ENCODE measurements at regions not wholly inside any gene's neighbourhood (a gene's known extent, or its start where the extent isn't known, plus 50 kb on each side); places are given as distances from the start of the nearest gene placed in this dataset.
"Not testable (repeated sequence)": the region's sequence is repeated elsewhere in the genome, so short reads cannot be mapped to it uniquely, and the experiment has no call there.

- Mint-ChIP-seq H3K4me3 (no peak overlapping the region), H3K27ac (peak overlapping the region; percentile 24)
These were observed 99.1 kb upstream of the NAP1L1 start for GRCh38 chr12:76183459-76184186.

GRCh38 chr12:76180401-76181277 lies 96.2 kb upstream of the NAP1L1 start:
- H3K36me3 Mint-ChIP-seq = no peaks in the 10 kb centered on the region
- H3K27me3 Mint-ChIP-seq = no peaks in the 10 kb centered on the region
- H3K9me3 Mint-ChIP-seq = no peaks in the 10 kb centered on the region
- H3K4me1 Mint-ChIP-seq = peaks cover 8% of the 10 kb centered on the region
- peak overlapping the region; percentile 25 for H3K27ac Mint-ChIP-seq
- no peak overlapping the region for H3K4me3 Mint-ChIP-seq

More at GRCh38 chr12:76183459-76184186, 99.1 kb upstream of the NAP1L1 start:
- Mint-ChIP-seq H3K27me3 (peaks cover 4% of the 10 kb centered on the region), H3K4me1 (peaks cover 8% of the 10 kb centered on the region), H3K9me3 (no peaks in the 10 kb centered on the region), H3K36me3 (no peaks in the 10 kb centered on the region)

- Mint-ChIP-seq H3K27me3 (no peaks in the 10 kb centered on the region), H3K4me1 (peaks cover 2% of the 10 kb centered on the region), H3K9me3 (no peaks in the 10 kb centered on the region), H3K36me3 (no peaks in the 10 kb centered on the region), H3K4me3 (no peak overlapping the region), H3K27ac (no peak overlapping the region)
These were observed 94.0 kb upstream of the NAP1L1 start for GRCh38 chr12:76178452-76178851.

GRCh38 chr12:76177821-76178220 lies 93.3 kb upstream of the NAP1L1 start:
- no peaks in the 10 kb centered on the region for H3K9me3 Mint-ChIP-seq
- no peaks in the 10 kb centered on the region for H3K36me3 Mint-ChIP-seq
- no peak overlapping the region for H3K4me3 Mint-ChIP-seq
- no peaks in the 10 kb centered on the region for H3K4me1 Mint-ChIP-seq
- H3K27me3 Mint-ChIP-seq = no peaks in the 10 kb centered on the region
- H3K27ac Mint-ChIP-seq = no peak overlapping the region

- no peaks in the 10 kb centered on the region for H3K9me3 Mint-ChIP-seq
- no peaks in the 10 kb centered on the region for H3K36me3 Mint-ChIP-seq
- no peak overlapping the region for H3K4me3 Mint-ChIP-seq
- no peak overlapping the region for H3K27ac Mint-ChIP-seq
- H3K27me3 Mint-ChIP-seq = no peaks in the 10 kb centered on the region
- no peaks in the 10 kb centered on the region for H3K4me1 Mint-ChIP-seq
These were observed 92.5 kb upstream of the NAP1L1 start for GRCh38 chr12:76176940-76177339.

- H3K4me3 Mint-ChIP-seq, H3K4me1 Mint-ChIP-seq, H3K27ac Mint-ChIP-seq, H3K36me3 Mint-ChIP-seq, H3K9me3 Mint-ChIP-seq, H3K27me3 Mint-ChIP-seq: not testable (repeated sequence)
These were observed 91.5 kb upstream of the NAP1L1 start for GRCh38 chr12:76175946-76176345.

GRCh38 chr12:76173756-76174155 lies 89.3 kb upstream of the NAP1L1 start:
- Mint-ChIP-seq H3K9me3 (no peaks in the 10 kb centered on the region), H3K4me3 (no peak overlapping the region), H3K27ac (no peak overlapping the region), H3K27me3 (peaks cover 2% of the 10 kb centered on the region), H3K4me1 (no peaks in the 10 kb centered on the region), H3K36me3 (no peaks in the 10 kb centered on the region)

GRCh38 chr12:76158518-76159321 lies 74.2 kb upstream of the NAP1L1 start:
- Mint-ChIP-seq H3K36me3 (no peaks in the 10 kb centered on the region), H3K9me3 (no peaks in the 10 kb centered on the region), H3K4me3 (peak overlapping the region; percentile 3), H3K27me3 (no peaks in the 10 kb centered on the region), H3K27ac (peak overlapping the region; percentile 81), H3K4me1 (peaks cover 17% of the 10 kb centered on the region)

GRCh38 chr12:76156726-76157125 lies 72.2 kb upstream of the NAP1L1 start:
- Mint-ChIP-seq H3K36me3 (no peaks in the 10 kb centered on the region), H3K27me3 (no peaks in the 10 kb centered on the region), H3K4me1 (peaks cover 22% of the 10 kb centered on the region), H3K4me3 (no peak overlapping the region), H3K27ac (no peak overlapping the region), H3K9me3 (no peaks in the 10 kb centered on the region)

GRCh38 chr12:76156314-76156713 lies 71.8 kb upstream of the NAP1L1 start:
- Mint-ChIP-seq H3K4me1 (peaks cover 22% of the 10 kb centered on the region), H3K27me3 (no peaks in the 10 kb centered on the region), H3K36me3 (no peaks in the 10 kb centered on the region), H3K27ac (peak overlapping the region; percentile 14), H3K9me3 (no peaks in the 10 kb centered on the region), H3K4me3 (no peak overlapping the region)

GRCh38 chr12:76155157-76155670 lies 70.7 kb upstream of the NAP1L1 start:
- Mint-ChIP-seq H3K27me3 (no peaks in the 10 kb centered on the region), H3K36me3 (no peaks in the 10 kb centered on the region), H3K4me1 (peaks cover 22% of the 10 kb centered on the region), H3K27ac (no peak overlapping the region), H3K4me3 (no peak overlapping the region), H3K9me3 (no peaks in the 10 kb centered on the region)

GRCh38 chr12:76153616-76154015 lies 69.1 kb upstream of the NAP1L1 start:
- no peaks in the 10 kb centered on the region for H3K27me3 Mint-ChIP-seq
- no peaks in the 10 kb centered on the region for H3K9me3 Mint-ChIP-seq
- peaks cover 8% of the 10 kb centered on the region for H3K4me1 Mint-ChIP-seq
- H3K27ac Mint-ChIP-seq = no peak overlapping the region
- H3K4me3 Mint-ChIP-seq = no peak overlapping the region
- no peaks in the 10 kb centered on the region for H3K36me3 Mint-ChIP-seq

GRCh38 chr12:76152181-76152807 lies 67.8 kb upstream of the NAP1L1 start:
- Mint-ChIP-seq H3K27ac (no peak overlapping the region), H3K27me3 (no peaks in the 10 kb centered on the region), H3K9me3 (no peaks in the 10 kb centered on the region), H3K36me3 (no peaks in the 10 kb centered on the region), H3K4me1 (peaks cover 5% of the 10 kb centered on the region), H3K4me3 (no peak overlapping the region)

- peaks cover 28% of the 10 kb centered on the region for H3K4me1 Mint-ChIP-seq
- H3K27ac Mint-ChIP-seq = no peak overlapping the region
- H3K4me3 Mint-ChIP-seq = no peak overlapping the region
These were observed 59.7 kb upstream of the NAP1L1 start for GRCh38 chr12:76144245-76144549.

More at GRCh38 chr12:76144245-76144549, 59.7 kb upstream of the NAP1L1 start:
- H3K9me3 Mint-ChIP-seq = no peaks in the 10 kb centered on the region
- H3K27me3 Mint-ChIP-seq = no peaks in the 10 kb centered on the region
- no peaks in the 10 kb centered on the region for H3K36me3 Mint-ChIP-seq

Data from activated naive CD4-positive, alpha-beta T cell treated with anti-CD3 and anti-CD28 coated beads, Interleukin-2, amount 50 U/mL, for 24 hours (primary cell).